Retinal pigment epithelial cell (primary cell): ENCODE measurements at regions not wholly inside any gene's neighbourhood (a gene's known extent, or its start where the extent isn't known, plus 50 kb on each side); places are given as distances from the start of the nearest gene placed in this dataset.

Experiments
- DNase-seq: peaks from one replicate; pipeline ENCODE4 v3.0.0-alpha.2; 2010; ENCODE audit warnings: low read depth
- H3K4me3 ChIP-seq: 2 replicates; pipeline ENCODE4 v1.5.1; 2011; ENCODE audit warnings: mild to moderate bottlenecking, low read length, control low read depth, moderate library complexity
- TF ChIP-seq, protein P1 (sequence below): conservative IDR thresholded peaks from 2 replicates; pipeline ENCODE4 v1.5.1; 2011; ENCODE audit warnings: low read depth, low read length, control low read depth, inconsistent platforms

GRCh38 chr13:63149375-63149774 is 1733.7 kb upstream of the PCDH20 start:
- H3K4me3 ChIP-seq = no peak overlapping the region
- TF ChIP-seq, protein P1, sequence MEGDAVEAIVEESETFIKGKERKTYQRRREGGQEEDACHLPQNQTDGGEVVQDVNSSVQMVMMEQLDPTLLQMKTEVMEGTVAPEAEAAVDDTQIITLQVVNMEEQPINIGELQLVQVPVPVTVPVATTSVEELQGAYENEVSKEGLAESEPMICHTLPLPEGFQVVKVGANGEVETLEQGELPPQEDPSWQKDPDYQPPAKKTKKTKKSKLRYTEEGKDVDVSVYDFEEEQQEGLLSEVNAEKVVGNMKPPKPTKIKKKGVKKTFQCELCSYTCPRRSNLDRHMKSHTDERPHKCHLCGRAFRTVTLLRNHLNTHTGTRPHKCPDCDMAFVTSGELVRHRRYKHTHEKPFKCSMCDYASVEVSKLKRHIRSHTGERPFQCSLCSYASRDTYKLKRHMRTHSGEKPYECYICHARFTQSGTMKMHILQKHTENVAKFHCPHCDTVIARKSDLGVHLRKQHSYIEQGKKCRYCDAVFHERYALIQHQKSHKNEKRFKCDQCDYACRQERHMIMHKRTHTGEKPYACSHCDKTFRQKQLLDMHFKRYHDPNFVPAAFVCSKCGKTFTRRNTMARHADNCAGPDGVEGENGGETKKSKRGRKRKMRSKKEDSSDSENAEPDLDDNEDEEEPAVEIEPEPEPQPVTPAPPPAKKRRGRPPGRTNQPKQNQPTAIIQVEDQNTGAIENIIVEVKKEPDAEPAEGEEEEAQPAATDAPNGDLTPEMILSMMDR = no peak
- DNase-seq = no peak

GRCh38 chr13:63139277-63139676 is 1723.6 kb upstream of the PCDH20 start:
- no peak overlapping the region for H3K4me3 ChIP-seq
- TF ChIP-seq, protein P1 = no peak
- no peak for DNase-seq

- TF ChIP-seq, protein P1 = no peak
- no peak overlapping the region for H3K4me3 ChIP-seq
- DNase-seq = no peak
These were observed 1714.3 kb upstream of the PCDH20 start for GRCh38 chr13:63129995-63130394.

DNA sequence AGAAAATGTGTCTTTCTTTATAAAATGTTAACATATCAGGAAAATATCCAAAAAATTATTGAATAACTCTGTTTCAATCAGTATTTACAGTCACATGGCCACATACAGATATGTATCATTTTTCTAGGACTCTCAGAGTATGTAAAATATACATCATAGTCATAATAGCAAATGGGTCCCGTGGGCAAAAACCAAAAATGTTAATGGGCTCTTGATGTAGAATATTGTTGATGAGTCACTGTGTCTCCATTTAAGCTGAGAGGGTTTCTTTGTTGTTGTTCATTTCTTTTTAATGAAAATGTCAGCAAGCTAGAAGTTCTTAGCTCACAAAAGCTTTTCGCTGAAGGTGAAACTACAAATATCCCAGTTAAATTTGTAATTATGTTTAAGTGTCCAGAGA is 1713.1 kb upstream of the PCDH20 start:
- H3K4me3 ChIP-seq = no peak overlapping the region
- no peak for DNase-seq
- TF ChIP-seq, protein P1 = no peak

DNA sequence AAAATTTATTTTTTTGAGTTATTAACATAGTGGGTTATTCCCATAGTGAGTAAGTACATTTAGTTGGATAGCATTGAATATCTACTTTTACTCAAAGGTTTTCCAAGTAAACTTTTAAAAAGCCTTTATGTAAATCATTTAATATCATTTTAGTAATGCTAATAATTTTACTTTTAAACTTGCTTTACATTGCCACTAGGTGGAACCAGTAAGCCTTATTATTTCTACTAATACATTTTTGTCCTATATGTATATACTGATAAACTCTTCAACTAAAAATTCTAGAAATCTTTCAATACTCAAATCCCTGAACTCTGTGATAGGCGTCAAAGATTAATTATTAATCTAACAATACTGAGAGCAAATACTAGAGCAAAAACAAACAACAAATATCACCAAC is 1709.2 kb upstream of the PCDH20 start:
- no peak overlapping the region for H3K4me3 ChIP-seq
- no peak for DNase-seq
- TF ChIP-seq, protein P1 = peak; percentile 21

- DNase-seq = no peak
- H3K4me3 ChIP-seq = no peak overlapping the region
- TF ChIP-seq, protein P1 = no peak
These were observed 1705.2 kb upstream of the PCDH20 start for GRCh38 chr13:63120883-63121282.

DNA sequence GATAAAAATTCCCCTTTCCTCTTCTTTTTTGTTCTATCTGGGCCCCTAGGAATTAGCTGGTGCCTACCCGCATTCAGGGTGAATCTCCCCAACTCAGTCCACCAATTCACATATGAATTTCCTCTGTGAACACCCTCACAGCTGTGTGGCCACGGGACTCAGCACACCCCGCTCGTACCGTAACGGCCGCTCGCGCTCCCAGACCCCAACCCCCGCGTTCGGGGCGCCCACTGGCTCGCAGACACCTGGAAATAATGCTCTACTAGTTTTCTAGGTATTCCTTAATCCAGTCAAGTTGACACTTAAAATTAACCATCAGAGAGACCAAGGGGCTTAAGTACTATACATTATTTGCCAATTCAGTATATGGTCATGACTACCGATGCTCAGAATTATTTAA is 1702.1 kb upstream of the PCDH20 start:
- no peak overlapping the region for H3K4me3 ChIP-seq
- TF ChIP-seq, protein P1 = no peak

More for the DNA sequence above, 1702.1 kb upstream of the PCDH20 start:
- no peak for DNase-seq
